ENCODE measurements at regions not wholly inside any gene's neighbourhood (a gene's known extent, or its start where the extent isn't known, plus 50 kb on each side); places are given as distances from the start of the nearest gene placed in this dataset.
"Not testable (repeated sequence)": the region's sequence is repeated elsewhere in the genome, so short reads cannot be mapped to it uniquely, and the experiment has no call there.

GRCh38 chr12:60213272-60213671 is 617.4 kb downstream of the SLC16A7 start:
- not testable (repeated sequence) for H3K4me3 ChIP-seq (ENCODE audit: low read length); H3K27me3 ChIP-seq (ENCODE audit: control insufficient read depth, insufficient read depth, low read length); H3K36me3 ChIP-seq (ENCODE audit: control insufficient read depth, insufficient read depth, low read length); H3K4me1 ChIP-seq (ENCODE audit: control insufficient read depth, insufficient read depth, low read length); H3K9ac ChIP-seq (ENCODE audit: low read length); H3K27ac ChIP-seq (ENCODE audit: low read depth, low read length)

- no peak overlapping the region for H3K9ac ChIP-seq (ENCODE audit: low read length)
- no peak overlapping the region for H3K4me3 ChIP-seq (ENCODE audit: low read length)
- no peaks in the 10 kb centered on the region for H3K27me3 ChIP-seq (ENCODE audit: control insufficient read depth, insufficient read depth, low read length)
- H3K27ac ChIP-seq (ENCODE audit: low read depth, low read length) = no peak overlapping the region
- no peaks in the 10 kb centered on the region for H3K36me3 ChIP-seq (ENCODE audit: control insufficient read depth, insufficient read depth, low read length)
- no peaks in the 10 kb centered on the region for H3K4me1 ChIP-seq (ENCODE audit: control insufficient read depth, insufficient read depth, low read length)
These were observed 620.4 kb downstream of the SLC16A7 start for GRCh38 chr12:60216226-60216625.

GRCh38 chr12:60223242-60223641 is 627.4 kb downstream of the SLC16A7 start:
- Histone ChIP-seq H3K36me3 (ENCODE audit: control insufficient read depth, insufficient read depth, low read length) (no peaks in the 10 kb centered on the region), H3K9ac (ENCODE audit: low read length) (no peak overlapping the region), H3K27me3 (ENCODE audit: control insufficient read depth, insufficient read depth, low read length) (no peaks in the 10 kb centered on the region), H3K4me3 (ENCODE audit: low read length) (no peak overlapping the region), H3K4me1 (ENCODE audit: control insufficient read depth, insufficient read depth, low read length) (no peaks in the 10 kb centered on the region), H3K27ac (ENCODE audit: low read depth, low read length) (no peak overlapping the region)

- Histone ChIP-seq H3K4me1 (ENCODE audit: control insufficient read depth, insufficient read depth, low read length) (no peaks in the 10 kb centered on the region), H3K9ac (ENCODE audit: low read length) (no peak overlapping the region), H3K4me3 (ENCODE audit: low read length) (no peak overlapping the region), H3K27me3 (ENCODE audit: control insufficient read depth, insufficient read depth, low read length) (no peaks in the 10 kb centered on the region), H3K27ac (ENCODE audit: low read depth, low read length) (no peak overlapping the region), H3K36me3 (ENCODE audit: control insufficient read depth, insufficient read depth, low read length) (no peaks in the 10 kb centered on the region)
These were observed 629.6 kb downstream of the SLC16A7 start for GRCh38 chr12:60225216-60226000.

- Histone ChIP-seq H3K36me3 (ENCODE audit: control insufficient read depth, insufficient read depth, low read length) (no peaks in the 10 kb centered on the region), H3K4me1 (ENCODE audit: control insufficient read depth, insufficient read depth, low read length) (no peaks in the 10 kb centered on the region), H3K27me3 (ENCODE audit: control insufficient read depth, insufficient read depth, low read length) (no peaks in the 10 kb centered on the region), H3K27ac (ENCODE audit: low read depth, low read length) (no peak overlapping the region), H3K9ac (ENCODE audit: low read length) (no peak overlapping the region), H3K4me3 (ENCODE audit: low read length) (no peak overlapping the region)
These were observed 632.1 kb downstream of the SLC16A7 start for GRCh38 chr12:60227916-60228315.

GRCh38 chr12:60230056-60230455 is 634.2 kb downstream of the SLC16A7 start:
- no peaks in the 10 kb centered on the region for H3K36me3 ChIP-seq (ENCODE audit: control insufficient read depth, insufficient read depth, low read length)
- no peak overlapping the region for H3K4me3 ChIP-seq (ENCODE audit: low read length)
- no peak overlapping the region for H3K9ac ChIP-seq (ENCODE audit: low read length)

GRCh38 chr12:60231303-60231702 is 635.5 kb downstream of the SLC16A7 start:
- Histone ChIP-seq H3K4me3 (ENCODE audit: low read length) (no peak overlapping the region), H3K27ac (ENCODE audit: low read depth, low read length) (no peak overlapping the region), H3K36me3 (ENCODE audit: control insufficient read depth, insufficient read depth, low read length) (no peaks in the 10 kb centered on the region), H3K4me1 (ENCODE audit: control insufficient read depth, insufficient read depth, low read length) (no peaks in the 10 kb centered on the region), H3K9ac (ENCODE audit: low read length) (no peak overlapping the region), H3K27me3 (ENCODE audit: control insufficient read depth, insufficient read depth, low read length) (no peaks in the 10 kb centered on the region)

More at GRCh38 chr12:60230056-60230455, 634.2 kb downstream of the SLC16A7 start:
- H3K27me3 ChIP-seq (ENCODE audit: control insufficient read depth, insufficient read depth, low read length) = no peaks in the 10 kb centered on the region
- no peak overlapping the region for H3K27ac ChIP-seq (ENCODE audit: low read depth, low read length)
- H3K4me1 ChIP-seq (ENCODE audit: control insufficient read depth, insufficient read depth, low read length) = no peaks in the 10 kb centered on the region

GRCh38 chr12:60231976-60232907 is 636.4 kb downstream of the SLC16A7 start:
- Histone ChIP-seq H3K4me3 (ENCODE audit: low read length) (no peak overlapping the region), H3K9ac (ENCODE audit: low read length) (no peak overlapping the region), H3K4me1 (ENCODE audit: control insufficient read depth, insufficient read depth, low read length) (no peaks in the 10 kb centered on the region), H3K36me3 (ENCODE audit: control insufficient read depth, insufficient read depth, low read length) (no peaks in the 10 kb centered on the region), H3K27ac (ENCODE audit: low read depth, low read length) (no peak overlapping the region), H3K27me3 (ENCODE audit: control insufficient read depth, insufficient read depth, low read length) (no peaks in the 10 kb centered on the region)

GRCh38 chr12:60234611-60235195 is 638.9 kb downstream of the SLC16A7 start:
- H3K27ac ChIP-seq (ENCODE audit: low read depth, low read length); H3K27me3 ChIP-seq (ENCODE audit: control insufficient read depth, insufficient read depth, low read length); H3K4me3 ChIP-seq (ENCODE audit: low read length); H3K4me1 ChIP-seq (ENCODE audit: control insufficient read depth, insufficient read depth, low read length); H3K9ac ChIP-seq (ENCODE audit: low read length); H3K36me3 ChIP-seq (ENCODE audit: control insufficient read depth, insufficient read depth, low read length): not testable (repeated sequence)

- H3K36me3 ChIP-seq (ENCODE audit: control insufficient read depth, insufficient read depth, low read length) = no peaks in the 10 kb centered on the region
- H3K4me1 ChIP-seq (ENCODE audit: control insufficient read depth, insufficient read depth, low read length) = no peaks in the 10 kb centered on the region
- H3K9ac ChIP-seq (ENCODE audit: low read length) = no peak overlapping the region
- no peaks in the 10 kb centered on the region for H3K27me3 ChIP-seq (ENCODE audit: control insufficient read depth, insufficient read depth, low read length)
- H3K27ac ChIP-seq (ENCODE audit: low read depth, low read length) = no peak overlapping the region
- no peak overlapping the region for H3K4me3 ChIP-seq (ENCODE audit: low read length)
These were observed 639.4 kb downstream of the SLC16A7 start for GRCh38 chr12:60235261-60235660.

GRCh38 chr12:60236416-60236815 is 640.6 kb downstream of the SLC16A7 start:
- not testable (repeated sequence) for H3K4me1 ChIP-seq (ENCODE audit: control insufficient read depth, insufficient read depth, low read length); H3K4me3 ChIP-seq (ENCODE audit: low read length); H3K36me3 ChIP-seq (ENCODE audit: control insufficient read depth, insufficient read depth, low read length); H3K27me3 ChIP-seq (ENCODE audit: control insufficient read depth, insufficient read depth, low read length); H3K27ac ChIP-seq (ENCODE audit: low read depth, low read length); H3K9ac ChIP-seq (ENCODE audit: low read length)

GRCh38 chr12:60240891-60241290 is 645.1 kb downstream of the SLC16A7 start:
- no peaks in the 10 kb centered on the region for H3K27me3 ChIP-seq (ENCODE audit: control insufficient read depth, insufficient read depth, low read length)
- no peaks in the 10 kb centered on the region for H3K36me3 ChIP-seq (ENCODE audit: control insufficient read depth, insufficient read depth, low read length)
- no peak overlapping the region for H3K9ac ChIP-seq (ENCODE audit: low read length)
- H3K27ac ChIP-seq (ENCODE audit: low read depth, low read length) = no peak overlapping the region
- H3K4me3 ChIP-seq (ENCODE audit: low read length) = no peak overlapping the region
- H3K4me1 ChIP-seq (ENCODE audit: control insufficient read depth, insufficient read depth, low read length) = no peaks in the 10 kb centered on the region
